ENCODE measurements at regions not wholly inside any gene's neighbourhood (a gene's known extent, or its start where the extent isn't known, plus 50 kb on each side); places are given as distances from the start of the nearest gene placed in this dataset.
"Not testable (repeated sequence)": the region's sequence is repeated elsewhere in the genome, so short reads cannot be mapped to it uniquely, and the experiment has no call there.

- H3K36me3 Mint-ChIP-seq (ENCODE audit: unreplicated experiment) = peaks cover 11% of the 10 kb centered on the region
- not testable (repeated sequence) for H3K4me1 Mint-ChIP-seq (ENCODE audit: low read depth, unreplicated experiment); H3K27me3 Mint-ChIP-seq (ENCODE audit: unreplicated experiment); H3K9me3 Mint-ChIP-seq (ENCODE audit: unreplicated experiment); DNase-seq
- H3K4me3 Mint-ChIP-seq (ENCODE audit: unreplicated experiment) = peak overlapping the region; percentile 49
- H3K27ac Mint-ChIP-seq (ENCODE audit: unreplicated experiment) = peak overlapping the region; percentile 85
Measured at GRCh38 chr5:42980391-42980790, 59.7 kb downstream of the ANXA2R start.

GRCh38 chr5:42979242-42979641 lies 60.9 kb downstream of the ANXA2R start:
- not testable (repeated sequence) for DNase-seq; H3K9me3 Mint-ChIP-seq (ENCODE audit: unreplicated experiment); H3K27ac Mint-ChIP-seq (ENCODE audit: unreplicated experiment); H3K27me3 Mint-ChIP-seq (ENCODE audit: unreplicated experiment); H3K36me3 Mint-ChIP-seq (ENCODE audit: unreplicated experiment); H3K4me1 Mint-ChIP-seq (ENCODE audit: low read depth, unreplicated experiment); H3K4me3 Mint-ChIP-seq (ENCODE audit: unreplicated experiment)

- no peak for DNase-seq
- no peaks in the 10 kb centered on the region for H3K9me3 Mint-ChIP-seq (ENCODE audit: unreplicated experiment)
- no peak overlapping the region for H3K27ac Mint-ChIP-seq (ENCODE audit: unreplicated experiment)
- no peak overlapping the region for H3K4me3 Mint-ChIP-seq (ENCODE audit: unreplicated experiment)
- H3K27me3 Mint-ChIP-seq (ENCODE audit: unreplicated experiment) = no peaks in the 10 kb centered on the region
- no peak for TF ChIP-seq CTCF (IDR thresholded peaks at IDR 0.05; ENCODE audit: partially characterized antibody, unreplicated experiment)
- peaks cover 7% of the 10 kb centered on the region for H3K36me3 Mint-ChIP-seq (ENCODE audit: unreplicated experiment)
- no peaks in the 10 kb centered on the region for H3K4me1 Mint-ChIP-seq (ENCODE audit: low read depth, unreplicated experiment)
Measured at GRCh38 chr5:42974536-42974935, 65.6 kb downstream of the ANXA2R start.

GRCh38 chr5:42970636-42971559 lies 69.2 kb downstream of the ANXA2R start:
- DNase-seq = no peak
- Mint-ChIP-seq H3K4me1 (ENCODE audit: low read depth, unreplicated experiment) (no peaks in the 10 kb centered on the region), H3K36me3 (ENCODE audit: unreplicated experiment) (no peaks in the 10 kb centered on the region), H3K27ac (ENCODE audit: unreplicated experiment) (no peak overlapping the region), H3K27me3 (ENCODE audit: unreplicated experiment) (no peaks in the 10 kb centered on the region), H3K9me3 (ENCODE audit: unreplicated experiment) (no peaks in the 10 kb centered on the region), H3K4me3 (ENCODE audit: unreplicated experiment) (no peak overlapping the region)
- no peak for TF ChIP-seq CTCF (IDR thresholded peaks at IDR 0.05; ENCODE audit: partially characterized antibody, unreplicated experiment)

GRCh38 chr5:42965934-42966333 lies 74.2 kb downstream of the ANXA2R start:
- Mint-ChIP-seq H3K36me3 (ENCODE audit: unreplicated experiment) (no peaks in the 10 kb centered on the region), H3K27ac (ENCODE audit: unreplicated experiment) (no peak overlapping the region), H3K4me1 (ENCODE audit: low read depth, unreplicated experiment) (no peaks in the 10 kb centered on the region), H3K27me3 (ENCODE audit: unreplicated experiment) (no peaks in the 10 kb centered on the region), H3K4me3 (ENCODE audit: unreplicated experiment) (no peak overlapping the region), H3K9me3 (ENCODE audit: unreplicated experiment) (no peaks in the 10 kb centered on the region)
- no peak for TF ChIP-seq CTCF (IDR thresholded peaks at IDR 0.05; ENCODE audit: partially characterized antibody, unreplicated experiment)
- no peak for DNase-seq

- H3K27me3 Mint-ChIP-seq (ENCODE audit: unreplicated experiment) = no peaks in the 10 kb centered on the region
- H3K36me3 Mint-ChIP-seq (ENCODE audit: unreplicated experiment) = no peaks in the 10 kb centered on the region
- H3K4me3 Mint-ChIP-seq (ENCODE audit: unreplicated experiment) = no peak overlapping the region
- no peaks in the 10 kb centered on the region for H3K4me1 Mint-ChIP-seq (ENCODE audit: low read depth, unreplicated experiment)
- no peaks in the 10 kb centered on the region for H3K9me3 Mint-ChIP-seq (ENCODE audit: unreplicated experiment)
- no peak overlapping the region for H3K27ac Mint-ChIP-seq (ENCODE audit: unreplicated experiment)
- DNase-seq = no peak
- TF ChIP-seq CTCF (IDR thresholded peaks at IDR 0.05; ENCODE audit: partially characterized antibody, unreplicated experiment) = no peak
Measured at GRCh38 chr5:42963412-42963811, 76.7 kb downstream of the ANXA2R start.

Data from glutamatergic neuron (in vitro differentiated cells).